SK-N-SH (cell line): ENCODE measurements at regions not wholly inside any gene's neighbourhood (a gene's known extent, or its start where the extent isn't known, plus 50 kb on each side); places are given as distances from the start of the nearest gene placed in this dataset.
"Not testable (repeated sequence)": the region's sequence is repeated elsewhere in the genome, so short reads cannot be mapped to it uniquely, and the experiment has no call there.

Experiments
- CTCF ChIA-PET: fragments of 300-600, 350-600 bp; formaldehyde crosslinking; extraction: SDS; loops from one replicate; lab custom pipeline; 2021; lab: Yijun Ruan, JAX
- POLR2A ChIA-PET: fragments of 350-600 bp; sonication (Branson Sonifier 250); formaldehyde crosslinking; extraction: SDS; loops from one replicate; lab custom pipeline; 2020; ENCODE audit warnings: antibody characterized with exemption, inconsistent platforms; lab: Yijun Ruan, JAX
- DNase-seq: peaks from one replicate; pipeline ENCODE4 v3.0.0; 2012
- H2AFZ ChIP-seq: fragments of 200-600 bp; sonication (generic); 2 replicates; pipeline ENCODE4 v1.8.1; 2016; ENCODE audit warnings: antibody characterized with exemption, mild to moderate bottlenecking, low read depth
- H3F3A ChIP-seq: fragments of 200-600 bp; sonication (generic); replicated peaks from 2 replicates; pipeline ENCODE3; 2016; ENCODE audit warnings: antibody characterized with exemption, mild to moderate bottlenecking; ENCODE audit not compliant: insufficient read depth
- H3K27ac ChIP-seq, 2 experiments: fragments of 200-500 bp in 1 of 2; fragments of 200-600 bp in 1 of 2; sonication (Bioruptor generic) in 1 of 2; sonication (generic), shearing (Covaris generic) in 1 of 2; 2 replicates each; pipeline versions ENCODE4 v1.5.1 to v1.6.1; 2014 to 2016; ENCODE audit warnings: low read depth in 2 of 2, inconsistent platforms in 1 of 2, low read length in 1 of 2, mild to moderate bottlenecking in 1 of 2, mixed read lengths in 1 of 2
- H3K27me3 ChIP-seq: fragments of 200-600 bp; sonication (generic), shearing (Covaris generic); 2 replicates; pipeline ENCODE4 v1.6.1; 2016; ENCODE audit warnings: mixed run types; ENCODE audit not compliant: insufficient read depth
- H3K36me3 ChIP-seq, 2 experiments: fragments of 200-500 bp in 1 of 2; fragments of 200-600 bp in 1 of 2; sonication (Bioruptor generic) in 1 of 2; sonication (generic) in 1 of 2; replicated peaks in 1 of 2; 2 replicates each; pipeline versions ENCODE3 to v1.5.1; 2014 to 2016; ENCODE audit warnings: low read length in 1 of 2, mild to moderate bottlenecking in 1 of 2; ENCODE audit not compliant: insufficient read depth in 2 of 2, control insufficient read depth in 1 of 2
- H3K4me1 ChIP-seq, 2 experiments: fragments of 200-500 bp in 1 of 2; fragments of 200-600 bp in 1 of 2; sonication (Bioruptor generic) in 1 of 2; sonication (generic), shearing (Covaris generic) in 1 of 2; 2 replicates each; pipeline versions ENCODE4 v1.5.1 to v1.6.1; 2014 to 2016; ENCODE audit warnings: low read depth in 1 of 2, low read length in 1 of 2, mixed run types in 1 of 2; ENCODE audit not compliant: insufficient read depth in 2 of 2, control insufficient read depth in 1 of 2
- H3K4me2 ChIP-seq: fragments of 200-600 bp; sonication (generic), shearing (Covaris generic); 2 replicates; pipeline ENCODE4 v1.6.1; 2017; ENCODE audit warnings: mixed run types
- H3K4me3 ChIP-seq, 2 experiments: fragments of 200-500 bp in 1 of 2; fragments of 200-600 bp in 1 of 2; sonication (Bioruptor generic) in 1 of 2; sonication (generic), shearing (Covaris generic) in 1 of 2; 2 replicates each; pipeline versions ENCODE4 v1.5.1 to v1.8.1; 2014 to 2016; ENCODE audit warnings: low read depth in 2 of 2, inconsistent platforms in 1 of 2, low read length in 1 of 2, mild to moderate bottlenecking in 1 of 2, mixed read lengths in 1 of 2, moderate library complexity in 1 of 2
- H3K79me2 ChIP-seq: fragments of 200-600 bp; sonication (generic); 2 replicates; pipeline ENCODE4 v1.8.1; 2017; ENCODE audit warnings: mild to moderate bottlenecking; ENCODE audit not compliant: insufficient read depth
- H3K9ac ChIP-seq: fragments of 200-600 bp; sonication (generic); 2 replicates; pipeline ENCODE4 v1.6.1; 2017; ENCODE audit warnings: mixed run types
- H3K9me2 ChIP-seq: fragments of 200-600 bp; sonication (generic); 2 replicates; pipeline ENCODE4 v1.6.1; 2017; ENCODE audit warnings: mixed run types
- H3K9me3 ChIP-seq: fragments of 200-600 bp; sonication (generic); 2 replicates; pipeline ENCODE4 v1.6.1; 2017; ENCODE audit warnings: mixed run types, mild to moderate bottlenecking, moderate library complexity
- H4K20me1 ChIP-seq: fragments of 200-600 bp; sonication (generic); 2 replicates; pipeline ENCODE4 v1.6.1; 2017; ENCODE audit warnings: mild to moderate bottlenecking, mixed run types; ENCODE audit not compliant: insufficient read depth
- GABPA ChIP-seq: IDR thresholded peaks from 2 replicates; pipeline ENCODE4 v1.4.0; 2012; ENCODE audit warnings: low read depth, mild to moderate bottlenecking
- MAX ChIP-seq: IDR thresholded peaks from 2 replicates; pipeline ENCODE4 v1.4.0; 2012; ENCODE audit warnings: low read depth
- MXI1 ChIP-seq: IDR thresholded peaks from 2 replicates; pipeline ENCODE4 v1.6.1; 2012; ENCODE audit warnings: mild to moderate bottlenecking, low read depth, low read length, improper control_type of control experiment
- REST ChIP-seq: IDR thresholded peaks from 2 replicates; pipeline ENCODE4 v1.6.1; 2012; ENCODE audit warnings: mild to moderate bottlenecking, low read depth, low read length, moderate library complexity
- RFX5 ChIP-seq: IDR thresholded peaks from 2 replicates; pipeline ENCODE4 v1.6.1; 2012; ENCODE audit warnings: mild to moderate bottlenecking, improper control_type of control experiment, low read length
- TAF1 ChIP-seq: IDR thresholded peaks from 2 replicates; pipeline ENCODE4 v1.6.1; 2012; ENCODE audit warnings: low read depth, mild to moderate bottlenecking, low read length, moderate library complexity, borderline replicate concordance
- TEAD4 ChIP-seq: IDR thresholded peaks from 2 replicates; pipeline ENCODE4 v1.4.0; 2012; ENCODE audit warnings: mild to moderate bottlenecking, borderline replicate concordance; ENCODE audit not compliant: insufficient read depth
- USF1 ChIP-seq: IDR thresholded peaks from 2 replicates; pipeline ENCODE4 v1.4.0; 2012; ENCODE audit warnings: low read depth, borderline replicate concordance
- WGBS: methylation state at CpG from one replicate; pipeline ENCODE4 v1.1.6; 2017; ENCODE audit warnings: low lambda C conversion rate; 5-methylcytosine and 5-hydroxymethylcytosine counted together

GRCh38 chrX:7614616-7615015 is 228.4 kb upstream of the VCX start:
- Histone ChIP-seq H3K79me2 (no peaks in the 10 kb centered on the region), H3K9me2 (no peaks in the 10 kb centered on the region), H3K4me3 (no peak overlapping the region), H3K4me1 (no peaks in the 10 kb centered on the region), H3F3A (no peaks in the 10 kb centered on the region), H3K9me3 (no peaks in the 10 kb centered on the region), H3K4me2 (no peak overlapping the region), H3K27ac (no peak overlapping the region), H3K9ac (no peak overlapping the region)
- DNase-seq, result no peak
- ChIA-PET POLR2A (no interaction called here), CTCF (no interaction called here)
- 9% methylated on average over 3 of the region's 3 CpGs for WGBS
- no peak for TF ChIP-seq USF1
- no peak for TF ChIP-seq TAF1
- no peak for TF ChIP-seq REST
- TF ChIP-seq, all 33 proteins: peak for 0
- no peaks in the 10 kb centered on the region for H3K36me3 ChIP-seq
- no peaks in the 10 kb centered on the region for H3K27me3 ChIP-seq
- no peak overlapping the region for H2AFZ ChIP-seq
- H4K20me1 ChIP-seq, result no peaks in the 10 kb centered on the region

- H3K36me3 ChIP-seq, H3K4me2 ChIP-seq, H3F3A ChIP-seq, H3K27ac ChIP-seq, H3K9ac ChIP-seq, H3K9me3 ChIP-seq, H3K9me2 ChIP-seq, POLR2A ChIA-PET, CTCF ChIA-PET, H3K79me2 ChIP-seq, H3K4me1 ChIP-seq, H3K4me3 ChIP-seq, H3K27me3 ChIP-seq, DNase-seq, H2AFZ ChIP-seq, H4K20me1 ChIP-seq: not testable (repeated sequence)
- WGBS, result no CpG with 5 or more reads among the region's 29 CpGs
Measured at GRCh38 chrX:7608625-7609024, 234.3 kb upstream of the VCX start.

- Histone ChIP-seq H4K20me1 (no peaks in the 10 kb centered on the region), H3K4me2 (no peak overlapping the region), H3K36me3 (no peaks in the 10 kb centered on the region), H2AFZ (no peak overlapping the region), H3K9me3 (no peaks in the 10 kb centered on the region), H3K27ac (no peak overlapping the region), H3K9me2 (no peaks in the 10 kb centered on the region), H3K9ac (no peak overlapping the region), H3F3A (no peaks in the 10 kb centered on the region), H3K27me3 (no peaks in the 10 kb centered on the region), H3K4me1 (no peaks in the 10 kb centered on the region), H3K4me3 (no peak overlapping the region), H3K79me2 (no peaks in the 10 kb centered on the region)
- WGBS, result 18% methylated on average over 7 of the region's 7 CpGs
- no peak for DNase-seq
- CTCF ChIA-PET, result no interaction called here
- TF ChIP-seq REST (no peak), RFX5 (no peak), TEAD4 (no peak), GABPA (no peak), MAX (no peak), MXI1 (no peak)
- POLR2A ChIA-PET, result no interaction called here
Measured at GRCh38 chrX:7606039-7606652, 236.8 kb upstream of the VCX start.
